Testis (tissue), 2 donors: ENCODE measurements at regions not wholly inside any gene's neighbourhood (a gene's known extent, or its start where the extent isn't known, plus 50 kb on each side); places are given as distances from the start of the nearest gene placed in this dataset.

ENCODE experiments used
- CTCF ChIP-seq, 3 experiments: fragments of 450-650 bp in 2 of 3; fragments of 200-600 bp in 1 of 3; sonication (generic) in 1 of 3; IDR thresholded peaks; one replicate each; pipeline ENCODE4 v1.5.1; 2016 to 2019; ENCODE audit warnings: antibody characterized with exemption in 3 of 3, mild to moderate bottlenecking in 2 of 3, moderate library complexity in 1 of 3
- POLR2A ChIP-seq: fragments of 450-650 bp; IDR thresholded peaks from one replicate; pipeline ENCODE4 v1.6.1; 2017; ENCODE audit warnings: antibody characterized with exemption, mild to moderate bottlenecking, moderate library complexity

- TF ChIP-seq CTCF (IDR thresholded peaks at IDR 0.05) (no peak), POLR2A (no peak)
Observed at GRCh38 chr7:12814107-12814506, 126.7 kb downstream of the ARL4A start.
